Heart left ventricle (tissue), 16 donors: ENCODE measurements at regions not wholly inside any gene's neighbourhood (a gene's known extent, or its start where the extent isn't known, plus 50 kb on each side); places are given as distances from the start of the nearest gene placed in this dataset.
A peak's percentile ranks its signal among the peaks of the same experiment; 100 is the strongest.

Experiments used
- ATAC-seq, 4 donors: fragments of 200-7000 bp; cut with Tn5 transposase; one replicate each; pipeline ENCODE4 v1.9.1; 2020 to 2022; ENCODE audit warnings: moderate library complexity in 4 of 4, mild to moderate bottlenecking in 3 of 4, moderate number of reproducible peaks in 1 of 4
- DNase-seq, 5 donors: peaks; one replicate each; pipeline ENCODE4 v3.0.0-alpha.2; 2020
- H3K27ac ChIP-seq, 12 donors: fragments of 200-600 bp; sonication (generic) in 4 of 12; one replicate each; pipeline versions ENCODE4 v1.5.0 to v1.8.0; 2016 to 2022; ENCODE audit warnings: mild to moderate bottlenecking in 2 of 12
- H3K27me3 ChIP-seq, 9 donors: fragments of 200-600 bp; sonication (generic) in 2 of 9; one replicate each; pipeline versions ENCODE4 v1.5.1 to v1.8.0; 2016 to 2022; ENCODE audit warnings: mild to moderate bottlenecking in 3 of 9
- H3K36me3 ChIP-seq, 9 donors: fragments of 200-600 bp; sonication (generic) in 2 of 9; one replicate each; pipeline versions ENCODE4 v1.5.0 to v1.8.0; 2018 to 2022; ENCODE audit warnings: mild to moderate bottlenecking in 2 of 9
- H3K4me1 ChIP-seq, 12 donors: fragments of 200-600 bp; sonication (generic) in 4 of 12; one replicate each; pipeline versions ENCODE4 v1.5.0 to v1.8.0; 2016 to 2022; ENCODE audit warnings: mild to moderate bottlenecking in 3 of 12
- H3K4me3 ChIP-seq, 12 donors: fragments of 200-600 bp; sonication (generic) in 4 of 12; one replicate each; pipeline versions ENCODE4 v1.5.0 to v1.8.0; 2017 to 2022; ENCODE audit warnings: mild to moderate bottlenecking in 9 of 12, moderate library complexity in 4 of 12
- H3K9me3 ChIP-seq, 12 donors: fragments of 200-600 bp; sonication (generic) in 4 of 12; one replicate each; pipeline versions ENCODE4 v1.5.0 to v1.8.0; 2016 to 2022; ENCODE audit warnings: mild to moderate bottlenecking in 1 of 12
- CTCF ChIP-seq, 12 donors: fragments of 200-600 bp; sonication (generic) in 4 of 12; IDR thresholded peaks; one replicate each; pipeline versions ENCODE4 v1.5.0 to v1.8.0; 2018 to 2022; ENCODE audit warnings: antibody characterized with exemption in 12 of 12, mild to moderate bottlenecking in 5 of 12
- POLR2A ChIP-seq, 2 donors: fragments of 450-650 bp; IDR thresholded peaks; one replicate each; pipeline ENCODE4 v1.6.1; 2017; ENCODE audit warnings: antibody characterized with exemption in 2 of 2, mild to moderate bottlenecking in 2 of 2, moderate library complexity in 2 of 2
- WGBS, 4 donors: extraction: QIAGEN DNeasy Blood & Tissue Kit in 2 of 4; methylation state at CpG; one replicate each; pipeline versions ENCODE4 v1.1.5 to v1.1.7; 2013 to 2018; 5-methylcytosine and 5-hydroxymethylcytosine counted together
- intact Hi-C, 10 donors: fragments of 100-400 bp; cut with DNase I; formaldehyde crosslinking; loops; one replicate each; pipeline versions ENCODE4 v1.11.1 to v1.14.2; 2022
- donor health status: ischemic (EF 13 %, LVEDD 7.1; RV severe dilation, severe dysfunction).
- donor health status: healthy with polysubstance abuse.
- donor health status: DM: no; HTN: yes; CAD: no.
- donor health status: DM: no; HTN: no; CAD: no.
- donor health status: ischemic (EF 25% LVEDD 6.9; RV normal size, moderate dysfunction).
- donor health status: ischemic (EF 25% LVEDD 5.7; RV mildly dilated, moderate dysfunction).
- donor health status: healthy.
- donor health status: DM: yes; HTN: yes; CAD: no.
- donor health status: ischemic (EF 35%, LVEDD 5.7; RV mildly dilated, moderate dysfunction).
- donor health status: nonischemic (EF 11% LVEDD 7.7; RV severe dilation, severe dysfunction).
- donor health status: DM: yes; HTN: yes; CAD: no.
- donor health status: PGD.
- donor health status: ischemic (EF 29% LVEDD 5.4; RV normal size, mild dysfunction).
- donor health status: nonischemic (EF 23%, LVEDD 6.1; RV moderate dilation, normal function).

GRCh38 chr6:40909811-40910210 lies 129.2 kb downstream of the UNC5CL start:
- intact Hi-C loops, result no loop called here
- no peak overlapping the region for H3K4me3 ChIP-seq
- no peaks in the 10 kb centered on the region for H3K27me3 ChIP-seq
- ATAC-seq (no peak), DNase-seq (no peak)
- H3K36me3 ChIP-seq, result no peaks in the 10 kb centered on the region
- H3K27ac ChIP-seq, result no peak overlapping the region
- no peaks in the 10 kb centered on the region for H3K9me3 ChIP-seq
- TF ChIP-seq CTCF (IDR thresholded peaks at IDR 0.05) (no peak), POLR2A (IDR thresholded peaks at IDR 0.05) (no peak)
- 78 to 98% (median 79%) methylated on average over 1 of the region's 1 CpG for whole genome bisulfite sequencing, 4 donors
- peaks cover 0 to 19% (median 4%) of the 10 kb centered on the region in 12 donors for H3K4me1 ChIP-seq

GRCh38 chr6:40907198-40907701 lies 131.8 kb downstream of the UNC5CL start:
- 31 to 51% (median 42%) methylated on average over 4 of the region's 4 CpGs for WGBS, 4 donors
- H3K9me3 ChIP-seq, result no peaks in the 10 kb centered on the region
- H3K36me3 ChIP-seq, result no peaks in the 10 kb centered on the region
- H3K4me1 ChIP-seq, result peaks cover 0 to 27% (median 5%) of the 10 kb centered on the region in 12 donors
- no peak overlapping the region for H3K4me3 ChIP-seq
- H3K27ac ChIP-seq, result peak overlapping the region in 9 of 12 donors; percentile 2 to 67 (median 35)
- intact Hi-C loops, result no loop called here
- no peaks in the 10 kb centered on the region for H3K27me3 ChIP-seq
- TF ChIP-seq POLR2A (IDR thresholded peaks at IDR 0.05) (no peak), CTCF (IDR thresholded peaks at IDR 0.05) (no peak)
- DNase-seq, result peak in 2 of 5 donors; percentile 39 to 47
- ATAC-seq, result peak in 3 of 4 donors; percentile 30 to 47 (median 40)

GRCh38 chr6:40906759-40907158 lies 132.3 kb downstream of the UNC5CL start:
- intact Hi-C loops, result no loop called here
- DNase-seq, result no peak
- no peak for ATAC-seq
- Histone ChIP-seq H3K36me3 (no peaks in the 10 kb centered on the region), H3K27me3 (no peaks in the 10 kb centered on the region), H3K4me3 (no peak overlapping the region), H3K9me3 (no peaks in the 10 kb centered on the region), H3K27ac (peak overlapping the region in 5 of 12 donors; percentile 5 to 67 (median 21)), H3K4me1 (peaks cover 0 to 29% (median 8%) of the 10 kb centered on the region in 12 donors)
- no peak for TF ChIP-seq CTCF (IDR thresholded peaks at IDR 0.05)
- no peak for TF ChIP-seq POLR2A (IDR thresholded peaks at IDR 0.05)
- 70 to 75% (median 72%) methylated on average over 3 of the region's 3 CpGs for WGBS, 4 donors

- ATAC-seq (no peak), DNase-seq (no peak)
- no peaks in the 10 kb centered on the region for H3K27me3 ChIP-seq
- no peaks in the 10 kb centered on the region for H3K9me3 ChIP-seq
- H3K4me3 ChIP-seq, result no peak overlapping the region
- H3K4me1 ChIP-seq, result peaks cover 0 to 46% (median 19%) of the 10 kb centered on the region in 12 donors
- no peaks in the 10 kb centered on the region for H3K36me3 ChIP-seq
- no peak for TF ChIP-seq POLR2A (IDR thresholded peaks at IDR 0.05)
- TF ChIP-seq CTCF (IDR thresholded peaks at IDR 0.05), result no peak
- WGBS, 4 donors, result 56 to 76% (median 72%) methylated on average over 2 of the region's 2 CpGs
- intact Hi-C loops, result loop anchor here in 1 of 10 donors (5.0 kb wide), 2 partner anchors 93 to 168 kb away; partner anchors contain the start of genes NFYA and OARD1
- H3K27ac ChIP-seq, result peak overlapping the region in 9 of 12 donors; percentile 8 to 88 (median 40)
Measured at GRCh38 chr6:40904583-40905194, 134.3 kb downstream of the UNC5CL start.
